Lung (tissue), 11 donors: ENCODE measurements at regions not wholly inside any gene's neighbourhood (a gene's known extent, or its start where the extent isn't known, plus 50 kb on each side); places are given as distances from the start of the nearest gene placed in this dataset.

ENCODE experiments used
- ATAC-seq: fragments of 200-7000 bp; cut with Tn5 transposase; one replicate; pipeline ENCODE4 v1.9.1; 2020; ENCODE audit warnings: moderate number of reproducible peaks; ENCODE audit not compliant: insufficient read depth, low FRiP score
- DNase-seq, 3 donors: peaks; one replicate each; pipeline ENCODE4 v3.0.0-alpha.2; 2013 to 2017
- H3K27ac ChIP-seq, 2 donors: one replicate each; pipeline ENCODE4 v1.5.1; 2013; ENCODE audit warnings: mild to moderate bottlenecking in 2 of 2, moderate library complexity in 2 of 2, control low read depth in 1 of 2, inconsistent platforms in 1 of 2, low read depth in 1 of 2, low read length in 1 of 2
- H3K27me3 ChIP-seq, 3 donors: one replicate each; pipeline ENCODE4 v1.5.1; 2013; ENCODE audit warnings: low read length in 2 of 3; ENCODE audit not compliant: control insufficient read depth in 3 of 3, insufficient read depth in 3 of 3
- H3K36me3 ChIP-seq, 4 donors: one replicate each; pipeline ENCODE4 v1.5.1; 2013; ENCODE audit warnings: low read length in 4 of 4, mild to moderate bottlenecking in 1 of 4, moderate library complexity in 1 of 4; ENCODE audit not compliant: control insufficient read depth in 4 of 4, insufficient read depth in 4 of 4
- H3K4me1 ChIP-seq, 5 donors: one replicate each; pipeline ENCODE4 v1.5.1; 2013; ENCODE audit warnings: low read length in 5 of 5, mild to moderate bottlenecking in 2 of 5, moderate library complexity in 1 of 5; ENCODE audit not compliant: control insufficient read depth in 5 of 5, insufficient read depth in 5 of 5
- H3K4me3 ChIP-seq: one replicate; pipeline ENCODE4 v1.5.1; 2013; ENCODE audit warnings: mild to moderate bottlenecking, control low read depth, moderate library complexity
- H3K9ac ChIP-seq, 2 donors: one replicate each; pipeline ENCODE4 v1.5.1; 2013; ENCODE audit warnings: low read length in 2 of 2, control low read depth in 1 of 2; ENCODE audit not compliant: insufficient read depth in 1 of 2
- H3K9me3 ChIP-seq, 4 donors: one replicate each; pipeline ENCODE4 v1.5.1; 2013; ENCODE audit warnings: low read length in 3 of 4, mild to moderate bottlenecking in 1 of 4, moderate library complexity in 1 of 4; ENCODE audit not compliant: control insufficient read depth in 4 of 4, insufficient read depth in 3 of 4
- WGBS, 2 donors: extraction: QIAGEN DNeasy Blood & Tissue Kit; methylation state at CpG; one replicate each; pipeline ENCODE4 v1.1.7; 2013; 5-methylcytosine and 5-hydroxymethylcytosine counted together
- TF ChIP-seq, protein P1 (sequence below): IDR thresholded peaks from 2 replicates; pipeline ENCODE4 v1.5.1; 2012; ENCODE audit warnings: mild to moderate bottlenecking; ENCODE audit errors: control extremely low read depth, extremely low read depth
- donor health status: control.
- donor health status: control.
- donor health status: Bipolar disorder and iron deficiency.
- donor health status: healthy.
- donor health status: DM: yes; HTN: yes; CAD: no.

DNA sequence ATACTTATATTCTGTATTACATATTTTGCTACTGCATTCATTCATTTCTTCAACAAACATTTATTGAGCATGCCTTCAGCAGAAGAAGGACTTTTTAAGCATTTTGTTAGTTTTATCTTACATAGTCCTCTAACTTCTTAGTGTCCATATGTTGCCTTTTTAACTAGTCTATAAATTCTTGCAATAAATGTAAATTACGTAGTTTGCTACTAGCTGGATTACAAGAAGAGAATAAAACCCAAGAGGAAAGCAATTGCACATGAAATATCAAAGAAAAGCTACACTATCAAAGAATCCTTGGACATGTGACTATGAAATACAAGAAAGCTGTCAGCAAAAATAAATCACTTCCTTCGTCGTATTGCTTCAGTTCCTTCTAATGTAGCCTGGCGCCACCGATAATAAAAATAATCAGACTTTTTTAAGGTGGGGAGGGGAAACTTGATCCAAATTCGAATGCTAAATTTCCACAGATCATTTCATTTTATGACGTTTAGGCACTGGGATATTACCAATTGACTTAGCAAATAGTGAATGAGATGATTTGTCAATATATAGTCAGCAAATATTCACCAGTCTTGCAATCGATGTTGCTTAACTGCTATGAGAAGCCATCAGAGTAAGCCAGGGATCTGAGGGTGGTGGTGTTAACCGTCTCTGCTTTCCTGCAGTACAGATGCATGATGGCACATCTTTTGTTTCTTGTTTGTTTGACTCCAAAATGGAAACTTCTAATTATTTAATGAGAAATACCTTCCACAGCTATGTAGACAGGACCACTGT is 258.7 kb upstream of the EXOC2 start:
- ATAC-seq (no peak), DNase-seq (no peak)
- Histone ChIP-seq H3K9me3 (peaks cover 0 to 1% (median 0%) of the 10 kb centered on the region in 4 donors), H3K27ac (no peak overlapping the region), H3K4me3 (no peak overlapping the region), H3K4me1 (peaks cover 0 to 4% (median 0%) of the 10 kb centered on the region in 5 donors), H3K36me3 (no peaks in the 10 kb centered on the region), H3K27me3 (no peaks in the 10 kb centered on the region), H3K9ac (no peak overlapping the region)
- WGBS, 2 donors = 42 to 44% methylated on average over 9 of the region's 9 CpGs
- TF ChIP-seq, protein P1, sequence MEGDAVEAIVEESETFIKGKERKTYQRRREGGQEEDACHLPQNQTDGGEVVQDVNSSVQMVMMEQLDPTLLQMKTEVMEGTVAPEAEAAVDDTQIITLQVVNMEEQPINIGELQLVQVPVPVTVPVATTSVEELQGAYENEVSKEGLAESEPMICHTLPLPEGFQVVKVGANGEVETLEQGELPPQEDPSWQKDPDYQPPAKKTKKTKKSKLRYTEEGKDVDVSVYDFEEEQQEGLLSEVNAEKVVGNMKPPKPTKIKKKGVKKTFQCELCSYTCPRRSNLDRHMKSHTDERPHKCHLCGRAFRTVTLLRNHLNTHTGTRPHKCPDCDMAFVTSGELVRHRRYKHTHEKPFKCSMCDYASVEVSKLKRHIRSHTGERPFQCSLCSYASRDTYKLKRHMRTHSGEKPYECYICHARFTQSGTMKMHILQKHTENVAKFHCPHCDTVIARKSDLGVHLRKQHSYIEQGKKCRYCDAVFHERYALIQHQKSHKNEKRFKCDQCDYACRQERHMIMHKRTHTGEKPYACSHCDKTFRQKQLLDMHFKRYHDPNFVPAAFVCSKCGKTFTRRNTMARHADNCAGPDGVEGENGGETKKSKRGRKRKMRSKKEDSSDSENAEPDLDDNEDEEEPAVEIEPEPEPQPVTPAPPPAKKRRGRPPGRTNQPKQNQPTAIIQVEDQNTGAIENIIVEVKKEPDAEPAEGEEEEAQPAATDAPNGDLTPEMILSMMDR = no peak

DNA sequence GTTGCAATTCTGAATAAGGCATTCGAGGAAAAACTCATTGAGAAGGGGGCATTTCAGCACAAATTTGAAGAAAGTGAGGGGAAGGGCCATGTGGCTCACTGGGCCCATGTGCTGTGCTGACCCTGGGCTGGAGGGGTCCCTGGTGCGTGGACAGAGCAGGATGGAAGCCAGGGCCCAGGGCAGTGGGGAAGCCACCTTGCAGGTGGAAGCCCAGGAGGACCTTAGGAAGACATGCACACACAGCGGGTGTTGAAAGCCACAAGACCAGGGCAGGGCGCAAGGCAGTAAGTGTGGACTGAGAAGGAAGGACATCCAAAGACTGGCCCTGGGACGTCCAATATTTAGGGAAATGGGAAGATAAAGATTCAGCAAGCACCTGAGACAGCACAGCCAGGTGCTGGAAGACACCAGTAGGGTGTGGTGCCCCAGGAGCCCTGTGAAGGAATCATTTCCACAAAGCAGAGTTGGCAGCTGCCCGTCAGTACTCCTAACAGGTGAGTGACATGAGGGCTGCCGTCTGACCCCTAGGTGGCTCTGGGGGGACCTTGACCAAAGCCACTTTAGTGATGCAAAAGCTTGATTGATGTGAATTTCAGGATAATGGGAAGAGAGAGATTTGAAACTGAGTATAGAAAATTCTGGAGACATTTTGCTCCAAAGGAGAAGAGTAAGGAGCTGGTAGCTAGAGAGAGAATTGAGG is 254.4 kb upstream of the EXOC2 start:
- Histone ChIP-seq H3K27me3 (no peaks in the 10 kb centered on the region), H3K36me3 (no peaks in the 10 kb centered on the region), H3K4me1 (peaks cover 0 to 7% (median 0%) of the 10 kb centered on the region in 5 donors), H3K9me3 (peaks cover 0 to 4% (median 3%) of the 10 kb centered on the region in 4 donors), H3K27ac (no peak overlapping the region), H3K9ac (no peak overlapping the region), H3K4me3 (no peak overlapping the region)
- TF ChIP-seq, protein P1 = no peak
- 85 to 88% methylated on average over 7 of the region's 7 CpGs for WGBS, 2 donors
- DNase-seq (no peak), ATAC-seq (no peak)

DNA sequence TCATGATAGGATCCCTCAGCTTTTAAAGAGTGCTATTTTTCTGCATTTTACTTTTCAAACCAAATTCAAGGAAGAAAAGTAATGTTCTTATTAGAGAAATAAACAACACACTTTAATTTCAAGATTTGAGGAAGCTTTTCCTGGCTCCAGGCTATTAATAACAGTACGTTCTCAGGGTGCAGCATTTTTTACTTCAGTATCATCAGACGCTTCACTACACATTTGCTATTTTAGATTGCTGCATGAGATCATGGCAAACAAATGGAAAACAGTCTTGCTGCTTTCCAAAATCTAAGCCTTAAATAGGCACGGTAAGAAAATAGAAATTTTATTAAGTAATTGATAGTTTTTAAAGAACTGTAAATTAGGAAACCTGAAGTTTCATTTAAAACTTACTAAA is 253.6 kb upstream of the EXOC2 start:
- H3K27me3 ChIP-seq = no peaks in the 10 kb centered on the region
- H3K27ac ChIP-seq = no peak overlapping the region
- DNase-seq (no peak), ATAC-seq (no peak)
- 62 to 78% methylated on average over 3 of the region's 3 CpGs for WGBS, 2 donors
- TF ChIP-seq, protein P1 = no peak
- H3K36me3 ChIP-seq = no peaks in the 10 kb centered on the region
- peaks cover 0 to 4% (median 3%) of the 10 kb centered on the region in 4 donors for H3K9me3 ChIP-seq
- no peak overlapping the region for H3K4me3 ChIP-seq
- H3K4me1 ChIP-seq = peaks cover 0 to 3% (median 0%) of the 10 kb centered on the region in 5 donors
- no peak overlapping the region for H3K9ac ChIP-seq
